NB4 (cell line): ENCODE measurements at regions not wholly inside any gene's neighbourhood (a gene's known extent, or its start where the extent isn't known, plus 50 kb on each side); places are given as distances from the start of the nearest gene placed in this dataset.

Experiments
- MYC ChIP-seq: IDR thresholded peaks from 2 replicates; pipeline ENCODE4 v1.6.1; 2011; ENCODE audit warnings: low read depth, low read length
- TF ChIP-seq, protein P1 (sequence below): IDR thresholded peaks from one replicate; pipeline ENCODE4 v1.5.1; 2012; ENCODE audit warnings: low read depth, low read length

- TF ChIP-seq, protein P1, sequence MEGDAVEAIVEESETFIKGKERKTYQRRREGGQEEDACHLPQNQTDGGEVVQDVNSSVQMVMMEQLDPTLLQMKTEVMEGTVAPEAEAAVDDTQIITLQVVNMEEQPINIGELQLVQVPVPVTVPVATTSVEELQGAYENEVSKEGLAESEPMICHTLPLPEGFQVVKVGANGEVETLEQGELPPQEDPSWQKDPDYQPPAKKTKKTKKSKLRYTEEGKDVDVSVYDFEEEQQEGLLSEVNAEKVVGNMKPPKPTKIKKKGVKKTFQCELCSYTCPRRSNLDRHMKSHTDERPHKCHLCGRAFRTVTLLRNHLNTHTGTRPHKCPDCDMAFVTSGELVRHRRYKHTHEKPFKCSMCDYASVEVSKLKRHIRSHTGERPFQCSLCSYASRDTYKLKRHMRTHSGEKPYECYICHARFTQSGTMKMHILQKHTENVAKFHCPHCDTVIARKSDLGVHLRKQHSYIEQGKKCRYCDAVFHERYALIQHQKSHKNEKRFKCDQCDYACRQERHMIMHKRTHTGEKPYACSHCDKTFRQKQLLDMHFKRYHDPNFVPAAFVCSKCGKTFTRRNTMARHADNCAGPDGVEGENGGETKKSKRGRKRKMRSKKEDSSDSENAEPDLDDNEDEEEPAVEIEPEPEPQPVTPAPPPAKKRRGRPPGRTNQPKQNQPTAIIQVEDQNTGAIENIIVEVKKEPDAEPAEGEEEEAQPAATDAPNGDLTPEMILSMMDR, result no peak
- no peak for TF ChIP-seq MYC
Observed at GRCh38 chr12:92273076-92273475, 127.4 kb upstream of the BTG1 start.
